H1 (cell line): ENCODE measurements at regions not wholly inside any gene's neighbourhood (a gene's known extent, or its start where the extent isn't known, plus 50 kb on each side); places are given as distances from the start of the nearest gene placed in this dataset.

Experiments
- CBX5 ChIP-seq: fragments of 300-800, 300-1000 bp; sonication (generic); IDR thresholded peaks from 2 replicates; pipeline ENCODE4 v1.7.1; 2016; ENCODE audit warnings: antibody characterized with exemption, low read length, low read depth
- JUN ChIP-seq: IDR thresholded peaks from 2 replicates; pipeline ENCODE4 v1.6.1; 2011; ENCODE audit warnings: low read depth, mild to moderate bottlenecking, improper control_type of control experiment, low read length
- KDM4A ChIP-seq: IDR thresholded peaks from one replicate; pipeline ENCODE4 v1.7.1; 2012; ENCODE audit warnings: low read depth, mild to moderate bottlenecking, moderate library complexity, low read length, inconsistent platforms; ENCODE audit not compliant: severe bottlenecking
- PHF8 ChIP-seq: fragments of 200-600 bp; sonication (generic); conservative IDR thresholded peaks from 2 replicates; pipeline ENCODE4 v1.7.1; 2012; ENCODE audit warnings: low read depth, mild to moderate bottlenecking, inconsistent platforms, low read length, moderate library complexity
- TCF12 ChIP-seq: IDR thresholded peaks from 2 replicates; pipeline ENCODE4 v1.6.1; 2011; ENCODE audit warnings: low read depth, mild to moderate bottlenecking, low read length
- TEAD4 ChIP-seq: IDR thresholded peaks from 2 replicates; pipeline ENCODE4 v1.6.1; 2012; ENCODE audit warnings: low read depth, low read length, inconsistent platforms, mixed read lengths
- TF ChIP-seq, protein P1 (sequence below): IDR thresholded peaks from 2 replicates; pipeline ENCODE4 v1.6.1; 2011; ENCODE audit warnings: low read length, improper control_type of control experiment
- TF ChIP-seq, protein P2 (sequence below), 3 experiments: IDR thresholded peaks; 1 replicate in 2 of 3; 2 replicates in 1 of 3; pipeline versions ENCODE4 v1.5.1 to v1.6.1; 2011; ENCODE audit warnings: low read length in 3 of 3, mild to moderate bottlenecking in 3 of 3, inconsistent platforms in 2 of 3, low read depth in 1 of 3, moderate library complexity in 1 of 3; ENCODE audit not compliant: insufficient read depth in 1 of 3; ENCODE audit errors: control extremely low read depth in 1 of 3

DNA sequence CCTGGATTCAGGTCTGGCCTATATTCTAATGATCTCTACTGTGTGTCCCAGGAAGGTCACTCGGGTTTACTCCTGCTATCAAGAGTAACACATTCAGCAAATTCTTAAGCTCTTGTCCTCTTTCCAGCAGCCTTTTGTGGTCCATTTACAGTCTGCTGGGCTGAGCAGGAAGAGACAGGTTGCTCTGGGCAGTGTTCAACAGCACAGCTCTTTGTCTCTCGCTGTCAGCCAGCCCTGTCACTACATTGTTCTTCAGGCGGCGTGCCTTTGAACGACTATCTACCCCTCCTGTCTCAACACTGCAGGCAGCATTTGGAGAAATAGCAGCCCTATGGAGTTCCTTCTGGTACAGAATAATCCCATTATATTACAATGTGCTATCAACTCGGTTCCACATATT is 192.2 kb upstream of the TBX20 start (continued):
- TF ChIP-seq, protein P1, sequence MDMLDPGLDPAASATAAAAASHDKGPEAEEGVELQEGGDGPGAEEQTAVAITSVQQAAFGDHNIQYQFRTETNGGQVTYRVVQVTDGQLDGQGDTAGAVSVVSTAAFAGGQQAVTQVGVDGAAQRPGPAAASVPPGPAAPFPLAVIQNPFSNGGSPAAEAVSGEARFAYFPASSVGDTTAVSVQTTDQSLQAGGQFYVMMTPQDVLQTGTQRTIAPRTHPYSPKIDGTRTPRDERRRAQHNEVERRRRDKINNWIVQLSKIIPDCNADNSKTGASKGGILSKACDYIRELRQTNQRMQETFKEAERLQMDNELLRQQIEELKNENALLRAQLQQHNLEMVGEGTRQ: no peak
- TF ChIP-seq JUN: no peak
- TF ChIP-seq TCF12: no peak
- TF ChIP-seq, protein P2, sequence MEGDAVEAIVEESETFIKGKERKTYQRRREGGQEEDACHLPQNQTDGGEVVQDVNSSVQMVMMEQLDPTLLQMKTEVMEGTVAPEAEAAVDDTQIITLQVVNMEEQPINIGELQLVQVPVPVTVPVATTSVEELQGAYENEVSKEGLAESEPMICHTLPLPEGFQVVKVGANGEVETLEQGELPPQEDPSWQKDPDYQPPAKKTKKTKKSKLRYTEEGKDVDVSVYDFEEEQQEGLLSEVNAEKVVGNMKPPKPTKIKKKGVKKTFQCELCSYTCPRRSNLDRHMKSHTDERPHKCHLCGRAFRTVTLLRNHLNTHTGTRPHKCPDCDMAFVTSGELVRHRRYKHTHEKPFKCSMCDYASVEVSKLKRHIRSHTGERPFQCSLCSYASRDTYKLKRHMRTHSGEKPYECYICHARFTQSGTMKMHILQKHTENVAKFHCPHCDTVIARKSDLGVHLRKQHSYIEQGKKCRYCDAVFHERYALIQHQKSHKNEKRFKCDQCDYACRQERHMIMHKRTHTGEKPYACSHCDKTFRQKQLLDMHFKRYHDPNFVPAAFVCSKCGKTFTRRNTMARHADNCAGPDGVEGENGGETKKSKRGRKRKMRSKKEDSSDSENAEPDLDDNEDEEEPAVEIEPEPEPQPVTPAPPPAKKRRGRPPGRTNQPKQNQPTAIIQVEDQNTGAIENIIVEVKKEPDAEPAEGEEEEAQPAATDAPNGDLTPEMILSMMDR (IDR thresholded peaks at IDR 0.05; ENCODE audit: control extremely low read depth in 1 of 3, insufficient read depth in 1 of 3, low read depth in 1 of 3, low read length in 3 of 3): no peak
- TF ChIP-seq TEAD4: no peak
- no peak for TF ChIP-seq KDM4A
- TF ChIP-seq CBX5: no peak
- TF ChIP-seq PHF8: no peak
